SK-N-SH treated with all-trans-retinoic acid at 6 μM for 48 hours (cell line): ENCODE measurements at regions not wholly inside any gene's neighbourhood (a gene's known extent, or its start where the extent isn't known, plus 50 kb on each side); places are given as distances from the start of the nearest gene placed in this dataset.

ENCODE experiments used
- ATAC-seq: fragments of 200-7000 bp; cut with Tn5 transposase; 3 replicates; pipeline ENCODE4 v1.9.1; 2020; ENCODE audit warnings: mild to moderate bottlenecking, moderate library complexity
- ARNTL ChIP-seq: fragments of 450-650 bp; formaldehyde crosslinking; IDR thresholded peaks from 2 replicates; pipeline ENCODE4 v1.5.0; 2020; ENCODE audit warnings: low read depth, mild to moderate bottlenecking, moderate library complexity, borderline replicate concordance
- BACH2 ChIP-seq: fragments of 250-450 bp; sonication (Bioruptor Pico); IDR thresholded peaks from 2 replicates; pipeline ENCODE4 v1.9.0; 2021; ENCODE audit warnings: mild to moderate bottlenecking, borderline replicate concordance
- CREB5 ChIP-seq: fragments of 250-450 bp; sonication (Bioruptor Pico); IDR thresholded peaks from 2 replicates; pipeline ENCODE4 v1.5.1; 2020; ENCODE audit warnings: low read depth, mild to moderate bottlenecking, moderate library complexity
- CSDC2 ChIP-seq: fragments of 250-450 bp; sonication (Bioruptor Pico); IDR thresholded peaks from 2 replicates; pipeline ENCODE4 v1.5.0; 2020; ENCODE audit warnings: mild to moderate bottlenecking, moderate library complexity
- CSRNP3 ChIP-seq: fragments of 250-450 bp; sonication (Bioruptor Pico); IDR thresholded peaks from 2 replicates; pipeline ENCODE4 v1.5.1; 2021; ENCODE audit warnings: mild to moderate bottlenecking, moderate library complexity
- ESRRG ChIP-seq: fragments of 250-450 bp; sonication (Bioruptor Pico); IDR thresholded peaks from 2 replicates; pipeline ENCODE4 v1.6.1; 2021; ENCODE audit warnings: mild to moderate bottlenecking
- GLIS3 ChIP-seq: fragments of 250-450 bp; sonication (Bioruptor Pico); IDR thresholded peaks from 2 replicates; pipeline ENCODE4 v1.5.0; 2020; ENCODE audit warnings: mild to moderate bottlenecking, moderate library complexity
- ISL1 ChIP-seq: fragments of 250-450 bp; sonication (Bioruptor Pico); IDR thresholded peaks from 2 replicates; pipeline ENCODE4 v2.1.2; 2022; ENCODE audit warnings: mild to moderate bottlenecking, moderate library complexity
- OSR1 ChIP-seq: fragments of 250-450 bp; sonication (Bioruptor Pico); IDR thresholded peaks from 2 replicates; pipeline ENCODE4 v1.8.0; 2022; ENCODE audit warnings: moderate library complexity, mild to moderate bottlenecking, inconsistent platforms
- PATZ1 ChIP-seq: fragments of 250-450 bp; sonication (Bioruptor Pico); IDR thresholded peaks from 2 replicates; pipeline ENCODE4 v1.8.0; 2020; ENCODE audit warnings: mild to moderate bottlenecking, moderate library complexity, borderline replicate concordance
- POU6F1 ChIP-seq: fragments of 250-450 bp; sonication (Bioruptor Pico); IDR thresholded peaks from 2 replicates; pipeline ENCODE4 v1.8.0; 2021; ENCODE audit warnings: low read depth, mild to moderate bottlenecking, moderate library complexity, borderline replicate concordance
- PPARA ChIP-seq: fragments of 250-450 bp; sonication (Bioruptor Pico); IDR thresholded peaks from 2 replicates; pipeline ENCODE4 v1.5.0; 2020; ENCODE audit warnings: mild to moderate bottlenecking, borderline replicate concordance
- RARB ChIP-seq: fragments of 250-450 bp; sonication (Bioruptor Pico); IDR thresholded peaks from 2 replicates; pipeline ENCODE4 v1.8.0; 2021; ENCODE audit warnings: mild to moderate bottlenecking, moderate library complexity
- SNAI2 ChIP-seq: fragments of 250-450 bp; sonication (Bioruptor Pico); IDR thresholded peaks from 2 replicates; pipeline ENCODE4 v1.5.0; 2020; ENCODE audit warnings: mild to moderate bottlenecking, moderate library complexity
- TCF4 ChIP-seq: fragments of 250-450 bp; sonication (Bioruptor Pico); IDR thresholded peaks from 2 replicates; pipeline ENCODE4 v1.8.0; 2021; ENCODE audit warnings: mild to moderate bottlenecking, moderate library complexity, borderline replicate concordance
- TOX ChIP-seq: fragments of 250-450 bp; sonication (Bioruptor Pico); IDR thresholded peaks from 2 replicates; pipeline ENCODE4 v1.8.0; 2021; ENCODE audit warnings: mild to moderate bottlenecking, moderate library complexity, borderline replicate concordance
- ZC3H10 ChIP-seq: fragments of 250-450 bp; sonication (Bioruptor Pico); IDR thresholded peaks from 2 replicates; pipeline ENCODE4 v1.5.1; 2021; ENCODE audit warnings: mild to moderate bottlenecking, moderate library complexity
- ZFP3 ChIP-seq: fragments of 250-450 bp; sonication (Bioruptor Pico); IDR thresholded peaks from 2 replicates; pipeline ENCODE4 v1.5.0; 2020; ENCODE audit warnings: mild to moderate bottlenecking, moderate library complexity
- ZFP30 ChIP-seq: fragments of 450-650 bp; formaldehyde crosslinking; IDR thresholded peaks from 2 replicates; pipeline ENCODE4 v1.5.0; 2022; ENCODE audit warnings: mild to moderate bottlenecking, moderate library complexity
- ZNF565 ChIP-seq: fragments of 450-650 bp; formaldehyde crosslinking; conservative IDR thresholded peaks from 2 replicates; pipeline ENCODE4 v1.5.0; 2020; ENCODE audit warnings: low read depth, mild to moderate bottlenecking, moderate library complexity
- ZNF70 ChIP-seq: fragments of 450-650 bp; formaldehyde crosslinking; IDR thresholded peaks from 2 replicates; pipeline ENCODE4 v1.5.0; 2020; ENCODE audit warnings: mild to moderate bottlenecking, moderate library complexity
- ZNF8 ChIP-seq: fragments of 450-650 bp; formaldehyde crosslinking; IDR thresholded peaks from 2 replicates; pipeline ENCODE4 v1.5.0; 2020; ENCODE audit warnings: mild to moderate bottlenecking, moderate library complexity

- ATAC-seq = no peak
- no peak for TF ChIP-seq ZFP30 (CRISPR knock-in tag)
- TF ChIP-seq CREB5 = no peak
- TF ChIP-seq CSDC2 (CRISPR knock-in tag) = no peak
- no peak for TF ChIP-seq TCF4 (CRISPR knock-in tag)
- TF ChIP-seq PPARA (CRISPR knock-in tag) = no peak
- no peak for TF ChIP-seq ARNTL
- no peak for TF ChIP-seq POU6F1 (CRISPR knock-in tag)
- no peak for TF ChIP-seq ESRRG
- TF ChIP-seq TOX (CRISPR knock-in tag) = no peak
- TF ChIP-seq ISL1 (CRISPR knock-in tag) = no peak
- TF ChIP-seq, all 23 proteins: peak for 0
Measured at GRCh38 chr6:40933864-40934263, 105.2 kb downstream of the UNC5CL start.

GRCh38 chr6:40932953-40933352 lies 106.1 kb downstream of the UNC5CL start:
- TF ChIP-seq GLIS3 (CRISPR knock-in tag) (no peak), BACH2 (no peak), ZFP30 (CRISPR knock-in tag) (no peak), ZNF8 (CRISPR knock-in tag) (no peak), OSR1 (CRISPR knock-in tag) (no peak), ISL1 (CRISPR knock-in tag) (no peak), ZC3H10 (CRISPR knock-in tag) (no peak), POU6F1 (CRISPR knock-in tag) (no peak), TCF4 (CRISPR knock-in tag) (no peak), TOX (CRISPR knock-in tag) (no peak), ESRRG (no peak), CSRNP3 (no peak), CREB5 (no peak), SNAI2 (no peak), ARNTL (no peak), PATZ1 (no peak), CSDC2 (CRISPR knock-in tag) (no peak), ZNF565 (CRISPR knock-in tag) (no peak), ZNF70 (CRISPR knock-in tag) (no peak), RARB (CRISPR knock-in tag) (no peak)
- TF ChIP-seq, all 23 proteins: peak for 0
- ATAC-seq = no peak

GRCh38 chr6:40932366-40932765 lies 106.7 kb downstream of the UNC5CL start:
- ATAC-seq = no peak
- TF ChIP-seq PATZ1 (no peak), TCF4 (CRISPR knock-in tag) (no peak), SNAI2 (no peak), CREB5 (no peak), ZNF70 (CRISPR knock-in tag) (no peak), ISL1 (CRISPR knock-in tag) (no peak), RARB (CRISPR knock-in tag) (no peak), ESRRG (no peak), PPARA (CRISPR knock-in tag) (no peak), ZNF565 (CRISPR knock-in tag) (no peak), BACH2 (no peak), ZNF8 (CRISPR knock-in tag) (no peak), CSDC2 (CRISPR knock-in tag) (no peak), GLIS3 (CRISPR knock-in tag) (no peak), ARNTL (no peak), TOX (CRISPR knock-in tag) (no peak), OSR1 (CRISPR knock-in tag) (no peak), ZFP3 (CRISPR knock-in tag) (no peak), ZFP30 (CRISPR knock-in tag) (no peak), ZC3H10 (CRISPR knock-in tag) (no peak)
- TF ChIP-seq, all 23 proteins: peak for 0
